Bronchial epithelial cell (primary cell): ENCODE measurements at regions not wholly inside any gene's neighbourhood (a gene's known extent, or its start where the extent isn't known, plus 50 kb on each side); places are given as distances from the start of the nearest gene placed in this dataset.
"Not testable (repeated sequence)": the region's sequence is repeated elsewhere in the genome, so short reads cannot be mapped to it uniquely, and the experiment has no call there.

Experiments used
- DNase-seq: peaks from one replicate; pipeline ENCODE4 v3.0.0-alpha.2; 2010; ENCODE audit warnings: low read depth
- FAIRE-seq: peaks from 2 replicates; lab custom pipeline; 2011; peaks lifted over from hg19 to GRCh38; lab: Jason Lieb, UNC
- H3K27me3 ChIP-seq: 2 replicates; pipeline ENCODE4 v1.5.1; 2011; ENCODE audit warnings: low read length; ENCODE audit not compliant: control insufficient read depth, insufficient read depth
- H3K36me3 ChIP-seq: 2 replicates; pipeline ENCODE4 v1.5.1; 2011; ENCODE audit warnings: low read length; ENCODE audit not compliant: control insufficient read depth, insufficient read depth
- H3K4me3 ChIP-seq: 2 replicates; pipeline ENCODE4 v1.5.1; 2011; ENCODE audit warnings: mild to moderate bottlenecking, low read depth, low read length, control low read depth
- TF ChIP-seq, protein P1 (sequence below): IDR thresholded peaks from 2 replicates; pipeline ENCODE4 v1.5.1; 2011; ENCODE audit warnings: mild to moderate bottlenecking, moderate library complexity, low read length, control low read depth, inconsistent platforms; ENCODE audit not compliant: insufficient read depth, severe bottlenecking

DNA sequence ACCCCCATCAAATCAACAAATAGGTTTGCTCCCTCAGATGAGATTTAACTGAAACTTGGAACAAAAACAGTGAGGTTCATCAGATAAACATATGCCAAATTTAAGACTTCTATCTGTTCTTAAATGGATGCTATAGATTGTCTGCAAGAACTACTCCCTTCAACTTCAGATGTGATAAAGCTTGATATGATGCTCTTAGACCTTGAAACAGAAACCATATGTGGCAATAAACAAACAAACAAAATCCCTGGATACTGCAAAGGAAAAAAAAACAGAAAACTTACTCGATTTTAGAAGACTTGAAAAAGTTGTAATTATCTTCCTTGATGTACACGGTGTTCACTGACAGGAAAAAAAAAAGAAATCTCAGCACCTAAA lies 286.1 kb upstream of the USP25 start:
- FAIRE-seq (no peak), DNase-seq (no peak)
- Histone ChIP-seq H3K36me3 (no peaks in the 10 kb centered on the region), H3K4me3 (no peak overlapping the region), H3K27me3 (no peaks in the 10 kb centered on the region)
- TF ChIP-seq, protein P1, sequence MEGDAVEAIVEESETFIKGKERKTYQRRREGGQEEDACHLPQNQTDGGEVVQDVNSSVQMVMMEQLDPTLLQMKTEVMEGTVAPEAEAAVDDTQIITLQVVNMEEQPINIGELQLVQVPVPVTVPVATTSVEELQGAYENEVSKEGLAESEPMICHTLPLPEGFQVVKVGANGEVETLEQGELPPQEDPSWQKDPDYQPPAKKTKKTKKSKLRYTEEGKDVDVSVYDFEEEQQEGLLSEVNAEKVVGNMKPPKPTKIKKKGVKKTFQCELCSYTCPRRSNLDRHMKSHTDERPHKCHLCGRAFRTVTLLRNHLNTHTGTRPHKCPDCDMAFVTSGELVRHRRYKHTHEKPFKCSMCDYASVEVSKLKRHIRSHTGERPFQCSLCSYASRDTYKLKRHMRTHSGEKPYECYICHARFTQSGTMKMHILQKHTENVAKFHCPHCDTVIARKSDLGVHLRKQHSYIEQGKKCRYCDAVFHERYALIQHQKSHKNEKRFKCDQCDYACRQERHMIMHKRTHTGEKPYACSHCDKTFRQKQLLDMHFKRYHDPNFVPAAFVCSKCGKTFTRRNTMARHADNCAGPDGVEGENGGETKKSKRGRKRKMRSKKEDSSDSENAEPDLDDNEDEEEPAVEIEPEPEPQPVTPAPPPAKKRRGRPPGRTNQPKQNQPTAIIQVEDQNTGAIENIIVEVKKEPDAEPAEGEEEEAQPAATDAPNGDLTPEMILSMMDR, result no peak

DNA sequence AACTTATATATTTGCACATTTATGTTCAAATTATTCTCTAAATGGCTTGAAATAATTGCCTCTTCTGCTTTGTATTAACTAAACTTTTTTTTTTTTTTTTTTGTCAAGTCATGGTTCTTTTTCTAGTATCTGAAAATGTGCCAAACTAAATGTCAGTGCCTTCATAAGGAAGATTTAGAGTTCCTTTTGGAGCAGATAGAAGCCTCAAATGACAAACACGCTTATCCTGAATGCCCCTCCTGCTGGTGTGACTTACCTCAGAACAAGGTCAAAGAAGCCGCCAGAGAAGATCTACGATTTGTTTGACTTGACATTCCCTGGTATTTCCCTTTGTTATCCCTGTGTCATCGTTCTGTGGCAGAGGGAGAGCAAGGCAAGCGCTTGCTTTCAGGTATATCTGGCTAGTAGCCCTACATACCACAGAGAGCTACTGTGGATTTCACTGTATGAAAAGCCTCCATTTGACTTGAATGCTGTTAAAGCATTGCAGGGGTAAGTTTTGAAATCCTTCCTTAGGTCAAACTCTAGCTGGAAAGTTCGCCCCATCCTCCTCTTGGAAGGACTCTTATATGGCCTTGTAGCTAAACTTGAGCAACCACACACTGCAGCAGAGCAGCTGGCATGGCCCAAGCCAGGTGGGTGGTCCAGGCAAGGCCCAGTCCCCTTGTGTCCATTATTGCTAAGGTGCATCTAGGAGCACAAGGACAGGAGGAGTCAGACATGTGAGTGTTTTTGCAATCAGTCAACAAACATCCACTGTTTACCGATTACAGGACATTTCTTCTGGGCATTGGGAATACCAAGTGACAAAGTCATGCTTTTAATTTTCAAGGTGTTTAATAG lies 285.4 kb upstream of the USP25 start:
- H3K4me3 ChIP-seq, result no peak overlapping the region
- no peak for FAIRE-seq
- TF ChIP-seq, protein P1, result no peak
- DNase-seq, result no peak
- no peaks in the 10 kb centered on the region for H3K27me3 ChIP-seq
- no peaks in the 10 kb centered on the region for H3K36me3 ChIP-seq

DNA sequence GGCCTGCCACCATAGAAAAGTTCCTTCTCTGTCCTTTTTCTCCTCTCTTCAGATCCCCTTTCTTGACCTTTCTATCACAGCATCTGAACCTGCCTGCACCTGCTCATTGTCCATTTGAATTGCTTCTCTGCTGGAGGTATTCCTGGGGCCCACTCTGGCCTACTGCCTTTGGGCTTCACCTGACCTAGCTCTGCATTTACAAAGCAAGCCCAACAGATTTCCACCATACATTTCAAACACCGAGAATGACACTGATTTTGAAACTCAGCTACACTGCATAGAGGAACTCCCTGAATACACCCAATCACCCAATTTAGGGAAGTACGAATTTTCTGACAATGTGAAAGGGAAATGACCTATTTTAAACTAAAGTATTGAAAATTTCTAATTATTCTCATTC lies 284.5 kb upstream of the USP25 start:
- Histone ChIP-seq H3K36me3 (no peaks in the 10 kb centered on the region), H3K4me3 (no peak overlapping the region), H3K27me3 (no peaks in the 10 kb centered on the region)
- no peak for FAIRE-seq
- DNase-seq, result no peak
- TF ChIP-seq, protein P1, result no peak

DNA sequence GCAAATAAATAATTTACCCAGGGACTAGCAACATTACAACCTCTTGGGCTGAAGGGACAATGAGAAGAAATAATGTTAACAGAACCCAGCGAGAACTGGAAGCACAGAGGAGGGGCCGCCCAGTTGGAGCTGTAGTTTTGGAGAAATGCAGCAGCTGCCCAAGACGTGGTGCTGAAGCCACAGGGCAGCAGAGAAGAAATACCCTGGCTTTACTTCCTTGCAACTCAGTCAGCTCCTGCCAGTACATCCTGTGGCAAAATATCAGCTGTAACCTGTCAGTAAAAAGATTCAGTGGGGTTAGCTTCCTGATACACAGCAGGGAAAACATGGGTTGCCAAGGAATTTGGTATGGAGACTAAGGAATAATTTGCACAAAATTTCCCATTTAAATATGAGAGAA lies 283.6 kb upstream of the USP25 start:
- TF ChIP-seq, protein P1, result no peak
- H3K27me3 ChIP-seq, result no peaks in the 10 kb centered on the region
- DNase-seq, result no peak
- H3K36me3 ChIP-seq, result no peaks in the 10 kb centered on the region
- no peak overlapping the region for H3K4me3 ChIP-seq
- FAIRE-seq, result no peak

DNA sequence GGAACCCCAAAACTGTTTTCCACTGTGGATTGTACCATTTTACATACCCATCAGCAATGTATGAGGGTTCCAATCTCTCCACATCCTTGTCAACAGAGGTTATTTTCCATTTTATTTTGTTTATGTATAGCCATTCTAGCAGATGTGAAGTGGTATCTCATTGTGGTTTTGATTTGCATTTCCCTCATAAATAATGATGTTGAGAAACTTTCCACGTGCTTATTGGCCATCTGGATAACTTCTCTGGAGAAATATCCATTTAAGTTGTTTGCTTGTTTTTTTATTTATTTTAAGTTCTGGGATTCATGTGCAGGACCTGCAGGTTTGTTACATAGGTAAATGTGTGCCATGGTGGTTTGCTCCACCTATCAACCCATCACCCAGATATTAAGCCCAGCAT lies 280.2 kb upstream of the USP25 start:
- no peaks in the 10 kb centered on the region for H3K36me3 ChIP-seq
- FAIRE-seq (no peak), DNase-seq (no peak)
- no peaks in the 10 kb centered on the region for H3K27me3 ChIP-seq
- H3K4me3 ChIP-seq, result no peak overlapping the region
- TF ChIP-seq, protein P1, result no peak

DNA sequence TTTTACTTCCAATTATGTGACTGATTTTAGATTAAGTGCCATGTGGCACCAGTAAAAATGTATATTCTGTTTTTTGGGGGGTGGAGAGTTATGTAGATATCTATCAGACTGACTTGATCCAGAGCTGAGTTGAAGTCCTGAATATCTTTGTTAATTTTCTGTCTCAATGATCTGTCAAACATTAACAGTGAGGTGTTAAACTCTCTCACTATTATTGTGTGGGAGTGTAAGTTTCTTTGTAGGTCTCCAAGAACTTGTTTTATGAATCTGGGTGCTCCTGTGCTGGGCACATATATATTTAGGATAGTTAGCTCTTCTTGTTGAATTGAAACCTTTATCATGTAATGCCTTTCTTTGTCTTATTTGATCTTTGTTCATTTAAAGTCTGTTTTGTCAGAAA lies 276.5 kb upstream of the USP25 start:
- FAIRE-seq (no peak), DNase-seq (no peak)
- no peaks in the 10 kb centered on the region for H3K36me3 ChIP-seq
- H3K27me3 ChIP-seq, result no peaks in the 10 kb centered on the region
- no peak overlapping the region for H3K4me3 ChIP-seq
- TF ChIP-seq, protein P1, result no peak

DNA sequence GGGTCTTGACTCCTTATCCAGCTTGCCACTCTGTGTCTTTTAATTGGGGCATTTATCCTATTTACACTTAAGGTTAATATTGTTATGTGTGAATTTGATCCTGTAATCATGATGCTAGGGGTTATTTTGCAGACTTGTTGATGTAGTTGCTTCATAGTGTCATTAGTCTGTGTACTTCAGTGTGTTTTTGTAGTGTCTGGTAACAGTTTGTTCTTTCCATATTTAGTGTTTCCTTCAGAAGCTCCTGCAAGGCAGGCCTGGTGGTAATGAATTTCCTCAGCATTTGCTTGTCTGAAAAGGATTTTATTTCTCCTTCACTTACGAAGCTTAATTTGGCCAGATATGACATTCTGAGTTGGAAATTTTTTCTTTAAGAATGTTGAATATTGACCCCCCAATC lies 276.0 kb upstream of the USP25 start:
- H3K4me3 ChIP-seq, H3K27me3 ChIP-seq, FAIRE-seq, H3K36me3 ChIP-seq, DNase-seq: not testable (repeated sequence)

DNA sequence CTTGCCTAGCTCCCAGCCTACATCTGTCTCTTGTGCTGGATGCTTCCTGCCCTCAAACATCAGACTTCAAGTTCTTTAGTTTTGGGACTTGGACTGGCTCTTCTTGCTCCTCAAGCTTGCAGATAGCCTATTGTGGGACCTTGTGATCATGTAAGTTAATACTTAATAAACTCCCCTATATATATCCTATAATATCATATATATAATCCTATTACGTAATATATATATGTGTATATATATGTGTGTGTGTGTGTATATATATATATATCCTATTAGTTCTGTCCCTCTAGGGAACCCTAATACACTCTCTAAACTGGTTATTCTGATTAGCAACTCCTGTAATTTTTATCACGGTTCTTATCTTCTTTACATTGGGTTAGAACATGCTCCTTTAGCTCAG lies 274.9 kb upstream of the USP25 start:
- H3K27me3 ChIP-seq, DNase-seq, FAIRE-seq, H3K4me3 ChIP-seq, H3K36me3 ChIP-seq: not testable (repeated sequence)
